AG10803 (cell line): ENCODE measurements at regions not wholly inside any gene's neighbourhood (a gene's known extent, or its start where the extent isn't known, plus 50 kb on each side); places are given as distances from the start of the nearest gene placed in this dataset.

Experiments used
- DNase-seq: peaks from one replicate; pipeline ENCODE4 v3.0.0; 2010; ENCODE audit warnings: low read depth
- H3K4me3 ChIP-seq: 2 replicates; pipeline ENCODE4 v1.5.1; 2011; ENCODE audit warnings: mild to moderate bottlenecking, low read length, control low read depth
- TF ChIP-seq, protein P1 (sequence below): conservative IDR thresholded peaks from 2 replicates; pipeline ENCODE4 v1.5.1; 2011; ENCODE audit warnings: mild to moderate bottlenecking, low read length, control low read depth, inconsistent platforms

GRCh38 chr1:65527190-65527589, 106.7 kb downstream of the LEPR start:
- peak overlapping the region; percentile 42 for H3K4me3 ChIP-seq
- TF ChIP-seq, protein P1, sequence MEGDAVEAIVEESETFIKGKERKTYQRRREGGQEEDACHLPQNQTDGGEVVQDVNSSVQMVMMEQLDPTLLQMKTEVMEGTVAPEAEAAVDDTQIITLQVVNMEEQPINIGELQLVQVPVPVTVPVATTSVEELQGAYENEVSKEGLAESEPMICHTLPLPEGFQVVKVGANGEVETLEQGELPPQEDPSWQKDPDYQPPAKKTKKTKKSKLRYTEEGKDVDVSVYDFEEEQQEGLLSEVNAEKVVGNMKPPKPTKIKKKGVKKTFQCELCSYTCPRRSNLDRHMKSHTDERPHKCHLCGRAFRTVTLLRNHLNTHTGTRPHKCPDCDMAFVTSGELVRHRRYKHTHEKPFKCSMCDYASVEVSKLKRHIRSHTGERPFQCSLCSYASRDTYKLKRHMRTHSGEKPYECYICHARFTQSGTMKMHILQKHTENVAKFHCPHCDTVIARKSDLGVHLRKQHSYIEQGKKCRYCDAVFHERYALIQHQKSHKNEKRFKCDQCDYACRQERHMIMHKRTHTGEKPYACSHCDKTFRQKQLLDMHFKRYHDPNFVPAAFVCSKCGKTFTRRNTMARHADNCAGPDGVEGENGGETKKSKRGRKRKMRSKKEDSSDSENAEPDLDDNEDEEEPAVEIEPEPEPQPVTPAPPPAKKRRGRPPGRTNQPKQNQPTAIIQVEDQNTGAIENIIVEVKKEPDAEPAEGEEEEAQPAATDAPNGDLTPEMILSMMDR, result no peak
- peak; percentile 76 for DNase-seq

GRCh38 chr1:65527707-65528503, 107.4 kb downstream of the LEPR start:
- DNase-seq, result peak; percentile 73
- peak overlapping the region; percentile 42 for H3K4me3 ChIP-seq
- TF ChIP-seq, protein P1, result peak; percentile 38

DNA sequence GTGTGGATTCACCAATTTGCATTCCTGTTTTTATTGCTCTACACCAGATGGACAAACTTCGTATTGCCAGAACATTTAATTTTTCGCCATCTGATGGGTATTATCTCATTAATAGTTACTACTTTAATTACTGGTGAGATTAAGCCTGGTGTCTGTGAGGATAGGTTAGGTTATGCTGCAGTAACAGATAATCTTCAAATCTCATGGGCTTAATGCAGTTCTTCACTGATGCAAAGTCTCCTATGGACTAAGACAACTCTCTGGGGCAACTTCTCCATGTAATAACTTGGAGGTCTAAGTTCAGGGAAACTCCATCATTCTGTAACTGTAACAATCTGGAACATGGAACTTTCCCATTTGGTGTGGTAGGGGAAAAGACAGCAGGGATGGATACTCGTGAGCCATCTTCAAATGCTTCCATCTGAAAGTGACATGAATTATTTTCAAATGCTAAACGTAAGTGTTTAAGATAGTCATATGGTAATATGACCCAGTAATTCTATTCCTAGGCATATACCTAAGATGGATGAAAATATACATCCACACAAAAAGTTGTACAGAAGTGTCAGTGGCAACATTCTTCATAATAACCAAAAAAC, 111.6 kb downstream of the LEPR start:
- no peak for DNase-seq
- H3K4me3 ChIP-seq, result no peak overlapping the region
- TF ChIP-seq, protein P1, result no peak

GRCh38 chr1:65535981-65536380, 115.5 kb downstream of the LEPR start:
- no peak overlapping the region for H3K4me3 ChIP-seq
- TF ChIP-seq, protein P1, result no peak
- DNase-seq, result no peak

DNA sequence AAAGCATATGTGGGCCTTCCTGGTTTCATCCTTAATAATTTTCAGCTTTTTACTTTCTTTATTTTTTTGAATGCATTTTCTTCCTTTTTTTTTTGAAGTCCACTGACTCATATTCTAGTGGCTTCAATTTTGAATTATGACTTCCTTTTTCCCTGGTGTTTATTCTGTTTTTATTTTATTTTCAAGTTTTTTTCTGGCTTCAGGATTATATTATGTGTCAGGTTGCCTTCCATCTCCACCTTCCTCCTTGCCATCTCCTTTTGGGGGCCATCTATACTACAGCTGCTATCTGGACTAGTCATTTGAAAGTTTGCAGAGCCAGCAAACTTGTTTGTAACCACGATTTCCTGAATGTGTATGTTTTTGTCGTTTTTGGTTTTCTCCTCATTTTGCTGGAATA, 117.6 kb downstream of the LEPR start:
- no peak overlapping the region for H3K4me3 ChIP-seq
- TF ChIP-seq, protein P1, result no peak
- no peak for DNase-seq

GRCh38 chr1:65538664-65539063, 118.2 kb downstream of the LEPR start:
- DNase-seq, result no peak
- H3K4me3 ChIP-seq, result no peak overlapping the region
- TF ChIP-seq, protein P1, result no peak
